Natural killer cell (primary cell): ENCODE measurements at regions not wholly inside any gene's neighbourhood (a gene's known extent, or its start where the extent isn't known, plus 50 kb on each side); places are given as distances from the start of the nearest gene placed in this dataset.

Source experiments
- ATAC-seq, 3 donors: fragments of 150-1000 bp in 2 of 3; fragments of 200-7000 bp in 1 of 3; cut with Tn5 transposase; 1 replicate in 1 of 3; 2 replicates in 2 of 3; pipeline ENCODE4 v1.10.0; 2021; ENCODE audit warnings: mild to moderate bottlenecking in 2 of 3, moderate library complexity in 2 of 3
- DNase-seq, 2 donors: peaks; one replicate each; pipeline versions ENCODE4 v3.0.0 to v3.0.0-alpha.2; 2013 to 2021; ENCODE audit warnings: mixed read lengths in 1 of 2
- H3K27ac ChIP-seq: one replicate; pipeline ENCODE4 v1.5.1; 2013; ENCODE audit warnings: mild to moderate bottlenecking, low read length
- H3K27me3 ChIP-seq: one replicate; pipeline ENCODE4 v1.6.1; 2013; ENCODE audit warnings: low read length; ENCODE audit not compliant: control insufficient read depth, insufficient read depth
- H3K36me3 ChIP-seq: one replicate; pipeline ENCODE4 v1.6.1; 2013; ENCODE audit warnings: low read length; ENCODE audit not compliant: control insufficient read depth, insufficient read depth
- H3K4me1 ChIP-seq: one replicate; pipeline ENCODE4 v1.6.1; 2013; ENCODE audit warnings: low read length; ENCODE audit not compliant: control insufficient read depth, insufficient read depth
- H3K4me3 ChIP-seq: one replicate; pipeline ENCODE4 v1.5.1; 2013; ENCODE audit warnings: low read length
- H3K9me3 ChIP-seq: one replicate; pipeline ENCODE4 v1.6.1; 2013; ENCODE audit warnings: low read length; ENCODE audit not compliant: control insufficient read depth, insufficient read depth
- H3K27ac Mint-ChIP-seq, 2 donors: one replicate each; pipeline ENCODE4 v1.8.0; 2022; ENCODE audit warnings: mild to moderate bottlenecking in 2 of 2, mixed read lengths in 2 of 2, moderate library complexity in 1 of 2
- H3K27me3 Mint-ChIP-seq, 2 donors: one replicate each; pipeline ENCODE4 v1.8.0; 2022; ENCODE audit warnings: low read depth in 2 of 2, mixed read lengths in 2 of 2
- H3K36me3 Mint-ChIP-seq: one replicate; pipeline ENCODE4 v1.8.0; 2022; ENCODE audit warnings: mixed read lengths
- H3K4me1 Mint-ChIP-seq, 2 donors: one replicate each; pipeline ENCODE4 v1.8.0; 2022; ENCODE audit warnings: mixed read lengths in 2 of 2
- H3K4me3 Mint-ChIP-seq: one replicate; pipeline ENCODE4 v1.8.0; 2022; ENCODE audit warnings: mild to moderate bottlenecking, moderate library complexity, mixed read lengths
- H3K9me3 Mint-ChIP-seq, 2 donors: one replicate each; pipeline ENCODE4 v1.8.0; 2022; ENCODE audit warnings: mixed read lengths in 2 of 2
- WGBS: methylation state at CpG from one replicate; pipeline ENCODE4 v1.1.7; 2013; ENCODE audit warnings: missing lambda C conversion rate; ENCODE audit not compliant: insufficient coverage; 5-methylcytosine and 5-hydroxymethylcytosine counted together
- intact Hi-C: fragments of 100-400 bp; cut with micrococcal nuclease; formaldehyde crosslinking; loops from one replicate; pipeline ENCODE4 v1.14.2; 2022
- TF ChIP-seq, protein P1 (sequence below): fragments of 200-600 bp; IDR thresholded peaks from one replicate; pipeline ENCODE4 v1.8.0; 2022; ENCODE audit warnings: antibody characterized with exemption

DNA sequence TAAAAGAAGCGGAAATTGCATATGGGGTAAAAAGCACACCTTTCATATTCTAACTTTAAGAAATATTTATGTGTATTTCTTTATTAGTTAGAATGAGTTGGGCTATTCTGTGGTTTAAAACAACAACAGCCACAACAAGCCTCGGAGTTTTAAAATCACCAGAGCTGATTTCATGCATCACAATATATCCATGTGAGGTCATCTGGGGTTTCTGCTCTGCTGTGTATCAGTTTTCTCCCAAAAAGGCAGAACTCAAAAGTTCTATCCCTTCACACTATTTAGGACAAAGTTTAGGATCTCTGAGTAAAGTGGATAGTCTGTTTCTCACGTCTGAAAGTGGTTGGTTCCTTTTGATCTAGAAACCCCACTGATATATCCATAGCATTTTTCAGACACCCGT, 601.5 kb upstream of the GCFC2 start:
- H3K4me1 ChIP-seq, result no peaks in the 10 kb centered on the region
- no CpG with 5 or more reads among the region's 4 CpGs for WGBS
- H3K27me3 Mint-ChIP-seq, result no peaks in the 10 kb centered on the region
- no peak overlapping the region for H3K27ac Mint-ChIP-seq
- no peaks in the 10 kb centered on the region for H3K4me1 Mint-ChIP-seq
- no peaks in the 10 kb centered on the region for H3K36me3 ChIP-seq
- TF ChIP-seq, protein P1, sequence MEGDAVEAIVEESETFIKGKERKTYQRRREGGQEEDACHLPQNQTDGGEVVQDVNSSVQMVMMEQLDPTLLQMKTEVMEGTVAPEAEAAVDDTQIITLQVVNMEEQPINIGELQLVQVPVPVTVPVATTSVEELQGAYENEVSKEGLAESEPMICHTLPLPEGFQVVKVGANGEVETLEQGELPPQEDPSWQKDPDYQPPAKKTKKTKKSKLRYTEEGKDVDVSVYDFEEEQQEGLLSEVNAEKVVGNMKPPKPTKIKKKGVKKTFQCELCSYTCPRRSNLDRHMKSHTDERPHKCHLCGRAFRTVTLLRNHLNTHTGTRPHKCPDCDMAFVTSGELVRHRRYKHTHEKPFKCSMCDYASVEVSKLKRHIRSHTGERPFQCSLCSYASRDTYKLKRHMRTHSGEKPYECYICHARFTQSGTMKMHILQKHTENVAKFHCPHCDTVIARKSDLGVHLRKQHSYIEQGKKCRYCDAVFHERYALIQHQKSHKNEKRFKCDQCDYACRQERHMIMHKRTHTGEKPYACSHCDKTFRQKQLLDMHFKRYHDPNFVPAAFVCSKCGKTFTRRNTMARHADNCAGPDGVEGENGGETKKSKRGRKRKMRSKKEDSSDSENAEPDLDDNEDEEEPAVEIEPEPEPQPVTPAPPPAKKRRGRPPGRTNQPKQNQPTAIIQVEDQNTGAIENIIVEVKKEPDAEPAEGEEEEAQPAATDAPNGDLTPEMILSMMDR, result no peak
- no peaks in the 10 kb centered on the region for H3K36me3 Mint-ChIP-seq
- intact Hi-C loops, result no loop called here
- H3K27me3 ChIP-seq, result no peaks in the 10 kb centered on the region
- H3K27ac ChIP-seq, result no peak overlapping the region
- DNase-seq, result no peak
- ATAC-seq, result no peak
- H3K4me3 ChIP-seq, result no peak overlapping the region
- no peaks in the 10 kb centered on the region for H3K9me3 ChIP-seq
- H3K4me3 Mint-ChIP-seq, result no peak overlapping the region
- peaks cover 9 to 12% of the 10 kb centered on the region in 2 donors for H3K9me3 Mint-ChIP-seq

DNA sequence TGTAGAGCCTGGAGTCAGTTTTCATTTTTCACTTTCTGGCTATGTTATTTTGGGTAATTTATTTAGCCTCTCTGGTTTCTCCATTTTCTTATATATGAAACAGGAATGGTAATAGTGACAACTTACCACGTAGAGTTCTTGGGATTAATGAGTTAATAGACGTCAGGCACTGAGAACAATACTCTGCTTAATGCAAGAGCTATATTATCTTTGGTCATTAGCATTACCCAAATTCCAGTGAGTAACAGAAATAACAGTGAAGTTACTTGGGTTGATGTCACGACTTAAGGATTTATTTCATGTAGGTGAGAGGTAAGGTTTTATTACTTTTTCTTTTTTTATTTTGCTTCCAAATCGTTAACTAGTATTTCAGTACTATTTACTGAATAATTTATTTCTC, 601.0 kb upstream of the GCFC2 start:
- no CpG with 5 or more reads among the region's 4 CpGs for WGBS
- no peaks in the 10 kb centered on the region for H3K27me3 Mint-ChIP-seq
- no peaks in the 10 kb centered on the region for H3K36me3 Mint-ChIP-seq
- no peaks in the 10 kb centered on the region for H3K4me1 ChIP-seq
- no peak overlapping the region for H3K4me3 ChIP-seq
- no peaks in the 10 kb centered on the region for H3K9me3 ChIP-seq
- no peak overlapping the region for H3K4me3 Mint-ChIP-seq
- H3K4me1 Mint-ChIP-seq, result no peaks in the 10 kb centered on the region
- TF ChIP-seq, protein P1, result no peak
- DNase-seq (no peak), ATAC-seq (no peak)
- no peak overlapping the region for H3K27ac ChIP-seq
- intact Hi-C loops, result no loop called here
- no peaks in the 10 kb centered on the region for H3K36me3 ChIP-seq
- H3K27ac Mint-ChIP-seq, result no peak overlapping the region
- H3K9me3 Mint-ChIP-seq, result peaks cover 6 to 13% of the 10 kb centered on the region in 2 donors
- no peaks in the 10 kb centered on the region for H3K27me3 ChIP-seq

DNA sequence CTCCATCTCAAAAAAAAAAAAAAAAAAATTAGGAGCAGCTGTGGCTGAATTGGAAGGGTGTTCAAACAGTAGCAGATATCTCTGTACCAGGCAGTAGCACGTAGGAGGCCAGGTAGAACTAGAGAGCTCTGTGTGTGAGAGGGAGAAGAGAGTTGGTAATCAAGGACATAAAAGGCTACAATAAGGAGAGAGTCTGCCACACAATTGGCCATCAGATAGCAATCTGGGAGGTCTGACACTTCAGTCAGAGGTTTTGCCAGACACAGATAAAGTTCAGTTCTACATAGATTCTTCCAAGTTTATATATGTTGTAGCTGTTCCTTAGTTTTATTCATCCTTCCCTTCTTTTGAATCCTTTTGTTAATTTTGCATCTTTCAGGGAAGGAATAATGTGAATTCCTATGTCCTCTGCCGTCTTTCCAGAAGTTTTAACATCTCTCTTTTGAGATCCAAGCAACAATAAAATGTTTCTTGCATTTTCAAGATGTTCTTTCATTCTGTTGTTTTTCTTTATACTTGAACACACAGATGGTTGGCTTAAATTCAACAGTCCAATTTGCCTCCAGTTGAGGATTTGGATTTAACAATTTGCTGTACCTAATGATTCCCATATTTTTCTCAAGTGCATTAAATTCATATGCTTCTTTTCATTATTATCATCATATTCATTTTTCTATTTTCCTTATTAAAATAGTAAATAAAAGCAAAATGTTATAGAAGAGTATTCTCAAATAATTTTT, 600.3 kb upstream of the GCFC2 start:
- Mint-ChIP-seq H3K27ac (no peak overlapping the region), H3K4me3 (no peak overlapping the region), H3K36me3 (no peaks in the 10 kb centered on the region), H3K9me3 (peaks cover 7 to 14% of the 10 kb centered on the region in 2 donors), H3K4me1 (no peaks in the 10 kb centered on the region), H3K27me3 (no peaks in the 10 kb centered on the region)
- Histone ChIP-seq H3K4me3 (no peak overlapping the region), H3K36me3 (no peaks in the 10 kb centered on the region), H3K27ac (no peak overlapping the region), H3K27me3 (no peaks in the 10 kb centered on the region), H3K4me1 (no peaks in the 10 kb centered on the region), H3K9me3 (no peaks in the 10 kb centered on the region)
- DNase-seq, result no peak
- WGBS, result 72% methylated on average over 2 of the region's 2 CpGs
- TF ChIP-seq, protein P1, result no peak
- ATAC-seq, result no peak
- intact Hi-C loops, result no loop called here

DNA sequence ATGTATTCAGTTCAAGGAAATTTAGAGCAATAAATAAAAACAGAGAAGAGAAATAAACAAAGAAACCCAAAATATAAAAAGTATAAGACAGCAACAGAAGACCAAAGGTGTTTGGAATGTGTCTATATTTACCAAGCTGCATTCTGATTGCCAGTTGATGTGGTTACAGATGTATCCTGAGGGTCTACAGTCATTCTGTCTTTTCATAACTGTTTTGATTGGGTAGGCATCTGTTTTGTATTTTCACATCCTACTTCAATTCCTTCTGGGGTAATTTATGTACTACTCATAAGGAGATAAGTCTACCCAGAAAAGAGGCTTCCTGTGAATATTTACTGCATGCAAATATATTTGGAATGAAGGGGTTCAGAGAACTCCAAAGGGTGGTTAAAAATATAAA, 596.8 kb upstream of the GCFC2 start:
- H3K27me3 Mint-ChIP-seq, result no peaks in the 10 kb centered on the region
- no peaks in the 10 kb centered on the region for H3K9me3 ChIP-seq
- H3K27ac ChIP-seq, result no peak overlapping the region
- ATAC-seq (no peak), DNase-seq (no peak)
- H3K27ac Mint-ChIP-seq, result no peak overlapping the region
- no peaks in the 10 kb centered on the region for H3K4me1 Mint-ChIP-seq
- H3K4me3 Mint-ChIP-seq, result no peak overlapping the region
- peaks cover 7% of the 10 kb centered on the region for H3K36me3 Mint-ChIP-seq
- no peaks in the 10 kb centered on the region for H3K4me1 ChIP-seq
- peaks cover 19 to 22% of the 10 kb centered on the region in 2 donors for H3K9me3 Mint-ChIP-seq
- H3K36me3 ChIP-seq, result no peaks in the 10 kb centered on the region
- no peak overlapping the region for H3K4me3 ChIP-seq
- intact Hi-C loops, result no loop called here
- TF ChIP-seq, protein P1, result no peak
- H3K27me3 ChIP-seq, result no peaks in the 10 kb centered on the region
